ENCODE measurements at regions not wholly inside any gene's neighbourhood (a gene's known extent, or its start where the extent isn't known, plus 50 kb on each side); places are given as distances from the start of the nearest gene placed in this dataset.

DNA sequence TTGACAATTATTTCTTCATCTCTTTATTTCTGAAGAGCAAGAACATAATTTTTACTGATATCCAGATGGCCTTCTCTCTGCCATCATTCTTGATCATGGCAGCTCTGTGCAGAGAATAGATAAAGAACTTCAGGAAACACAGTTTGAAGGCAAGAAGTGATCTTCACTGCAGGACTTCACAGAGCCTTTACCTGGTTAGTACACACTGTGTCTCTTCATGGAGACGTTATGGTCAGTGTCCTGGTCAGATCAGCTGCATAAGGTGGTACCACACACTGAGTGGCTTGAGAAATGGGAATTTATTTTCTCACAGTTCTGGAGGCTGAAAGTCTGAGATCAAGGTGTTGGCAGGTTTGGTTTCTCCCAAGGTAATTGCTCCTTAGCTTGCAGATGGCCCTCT is 129.5 kb downstream of the UTP18 start:
- TF ChIP-seq, protein P1, sequence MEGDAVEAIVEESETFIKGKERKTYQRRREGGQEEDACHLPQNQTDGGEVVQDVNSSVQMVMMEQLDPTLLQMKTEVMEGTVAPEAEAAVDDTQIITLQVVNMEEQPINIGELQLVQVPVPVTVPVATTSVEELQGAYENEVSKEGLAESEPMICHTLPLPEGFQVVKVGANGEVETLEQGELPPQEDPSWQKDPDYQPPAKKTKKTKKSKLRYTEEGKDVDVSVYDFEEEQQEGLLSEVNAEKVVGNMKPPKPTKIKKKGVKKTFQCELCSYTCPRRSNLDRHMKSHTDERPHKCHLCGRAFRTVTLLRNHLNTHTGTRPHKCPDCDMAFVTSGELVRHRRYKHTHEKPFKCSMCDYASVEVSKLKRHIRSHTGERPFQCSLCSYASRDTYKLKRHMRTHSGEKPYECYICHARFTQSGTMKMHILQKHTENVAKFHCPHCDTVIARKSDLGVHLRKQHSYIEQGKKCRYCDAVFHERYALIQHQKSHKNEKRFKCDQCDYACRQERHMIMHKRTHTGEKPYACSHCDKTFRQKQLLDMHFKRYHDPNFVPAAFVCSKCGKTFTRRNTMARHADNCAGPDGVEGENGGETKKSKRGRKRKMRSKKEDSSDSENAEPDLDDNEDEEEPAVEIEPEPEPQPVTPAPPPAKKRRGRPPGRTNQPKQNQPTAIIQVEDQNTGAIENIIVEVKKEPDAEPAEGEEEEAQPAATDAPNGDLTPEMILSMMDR (IDR thresholded peaks at IDR 0.05) = no peak
- TF ChIP-seq POLR2A (IDR thresholded peaks at IDR 0.05) = no peak

Data from adrenal gland (tissue), 5 donors.